IPS DF 4.7 (cell line): ENCODE measurements at regions not wholly inside any gene's neighbourhood (a gene's known extent, or its start where the extent isn't known, plus 50 kb on each side); places are given as distances from the start of the nearest gene placed in this dataset.
"Not testable (repeated sequence)": the region's sequence is repeated elsewhere in the genome, so short reads cannot be mapped to it uniquely, and the experiment has no call there.

Experiments
- DNase-seq: peaks from one replicate; pipeline ENCODE4 v3.0.0-alpha.2; 2013; ENCODE audit warnings: low spot score; ENCODE audit errors: extremely low read depth

DNA sequence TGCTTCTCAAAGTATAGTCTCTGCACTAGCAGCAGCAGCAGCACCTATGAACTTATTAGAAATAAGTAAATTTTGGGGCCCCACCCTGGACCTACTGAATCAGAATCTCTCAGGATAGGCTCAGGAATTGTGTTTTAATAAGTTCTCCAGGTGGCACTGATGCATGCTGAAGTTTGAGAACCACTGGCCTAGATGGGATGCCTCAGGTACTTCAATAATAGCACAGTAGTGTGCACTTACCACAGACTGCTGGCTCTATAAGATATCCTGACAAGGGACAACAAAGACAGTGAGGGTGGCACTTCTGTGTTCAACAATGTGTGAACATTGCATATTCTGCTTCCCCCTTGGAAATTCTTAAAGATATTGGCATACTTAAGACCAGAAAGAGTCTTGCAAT, 64.7 kb upstream of the HABP2 start:
- no peak for DNase-seq

DNA sequence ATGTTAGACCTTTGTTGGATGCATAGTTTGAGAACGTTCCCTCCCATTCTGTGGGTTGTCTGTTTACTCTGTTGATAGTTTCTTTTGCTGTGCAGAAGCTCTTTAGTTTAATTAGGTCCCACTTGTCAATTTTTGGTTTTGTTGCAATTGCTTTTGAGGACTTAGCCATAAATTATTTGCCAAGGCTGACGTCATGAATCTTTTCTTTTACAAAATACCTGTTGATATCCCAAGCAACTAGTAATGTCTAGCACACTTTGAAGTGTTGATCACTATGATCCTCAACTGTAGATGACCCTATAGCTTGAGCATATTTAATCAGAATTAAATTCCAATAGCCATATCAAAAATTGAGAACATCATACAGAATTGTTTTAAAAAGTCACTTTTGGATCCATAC, 63.3 kb upstream of the HABP2 start:
- DNase-seq, result not testable (repeated sequence)

DNA sequence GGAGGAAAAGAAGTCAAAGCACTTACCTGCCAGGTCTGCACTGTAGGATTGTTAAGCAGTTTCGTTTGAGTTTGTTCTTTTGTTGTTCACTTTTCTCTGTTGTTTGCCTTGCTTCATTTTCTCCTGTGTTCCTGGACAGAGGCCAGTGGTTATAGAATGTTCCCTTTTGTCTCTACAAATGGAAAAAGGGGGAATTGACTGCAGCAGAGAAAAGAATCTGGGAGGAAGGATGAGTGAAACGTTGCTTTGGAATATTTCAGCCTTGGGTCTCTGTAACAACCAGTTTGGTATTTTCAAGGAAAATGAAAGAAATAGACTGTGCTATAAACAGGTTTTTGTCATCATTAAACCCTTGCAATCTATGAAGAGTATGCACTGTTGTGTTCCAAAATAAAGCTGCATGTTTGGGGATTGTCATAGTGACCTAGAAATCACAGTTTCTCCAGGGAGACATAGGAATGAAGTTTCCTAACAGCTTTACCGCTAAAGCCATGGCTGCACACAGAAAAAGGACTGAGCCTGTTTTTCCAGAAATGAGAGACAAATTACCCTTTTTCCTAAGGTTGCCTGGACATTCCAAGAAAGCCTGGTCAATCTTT, 60.8 kb upstream of the HABP2 start:
- no peak for DNase-seq

DNA sequence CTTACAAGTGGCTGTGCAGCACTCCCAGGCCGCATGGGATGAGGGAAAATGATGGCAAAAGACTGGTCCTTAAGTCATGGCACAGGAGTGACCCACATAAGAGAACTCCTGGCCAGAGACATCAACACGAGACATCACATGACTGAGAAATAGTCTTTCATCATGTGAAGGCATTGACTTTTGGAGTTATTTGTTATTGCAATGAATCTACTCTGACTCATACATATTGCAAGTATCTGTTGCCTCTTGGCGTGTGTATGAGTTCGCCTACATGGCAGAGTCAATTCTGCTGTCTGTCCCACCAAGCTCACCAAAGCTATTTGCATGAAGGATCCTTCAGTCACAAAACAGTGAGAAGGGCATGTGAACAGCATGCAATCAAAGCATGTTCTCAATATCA, 59.7 kb upstream of the HABP2 start:
- no peak for DNase-seq

DNA sequence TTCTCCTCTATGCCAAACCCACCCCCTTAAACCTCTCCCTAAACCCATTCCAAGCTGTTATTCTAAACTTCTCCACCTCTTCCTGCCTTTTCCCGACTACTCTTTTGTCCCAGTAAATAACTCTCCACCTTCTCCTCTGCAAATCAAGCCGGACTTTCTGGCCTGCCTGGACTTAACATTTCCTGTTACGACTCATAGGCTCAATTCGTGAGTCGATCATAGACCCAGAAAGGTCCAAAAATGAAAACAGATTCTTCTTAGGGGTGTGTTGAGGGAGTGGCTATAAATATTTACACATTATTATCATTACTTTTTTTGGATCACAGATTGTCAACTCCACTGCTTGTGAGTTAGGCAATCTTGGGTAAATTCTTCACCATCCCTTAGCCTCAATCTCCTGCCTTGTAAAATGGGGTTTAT, 59.0 kb upstream of the HABP2 start:
- no peak for DNase-seq

DNA sequence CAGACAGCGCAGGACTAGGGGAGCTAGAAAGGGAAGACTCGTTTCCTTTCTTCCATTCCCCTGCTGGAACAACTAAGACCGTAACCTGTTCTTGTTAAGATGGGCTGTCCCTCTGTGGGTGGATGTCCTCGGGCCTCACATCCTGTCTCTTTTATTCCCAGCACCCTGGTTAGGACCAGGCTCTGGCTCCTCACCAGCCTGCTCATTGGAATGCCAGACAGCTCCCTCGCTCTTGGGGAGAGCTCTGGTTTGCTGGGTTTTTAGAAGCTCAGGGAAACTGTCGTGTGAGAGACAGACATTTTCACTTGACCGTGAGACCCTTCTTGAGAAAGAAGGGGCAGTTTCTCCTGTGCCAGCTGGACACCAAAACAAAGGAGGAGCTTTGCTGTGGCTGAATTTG, 58.1 kb upstream of the HABP2 start:
- no peak for DNase-seq

DNA sequence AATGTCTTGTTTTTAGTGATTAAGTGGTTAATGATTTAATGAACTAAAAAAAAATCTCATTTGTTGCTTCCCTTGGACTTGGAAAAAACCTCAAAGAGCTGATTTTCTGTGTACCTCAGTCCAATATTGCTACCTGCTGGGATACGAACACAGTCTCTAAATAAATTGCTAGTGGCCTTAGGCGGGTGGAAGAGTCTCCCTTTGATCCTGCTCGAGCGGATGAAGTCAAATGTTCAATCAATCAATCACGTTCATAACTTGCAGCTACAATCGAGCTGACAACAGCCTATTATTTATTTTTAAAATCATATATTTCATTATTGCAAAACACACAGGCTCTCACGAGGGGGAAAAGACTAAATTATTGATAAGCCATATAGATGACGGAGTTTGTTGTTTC, 57.3 kb upstream of the HABP2 start:
- no peak for DNase-seq

DNA sequence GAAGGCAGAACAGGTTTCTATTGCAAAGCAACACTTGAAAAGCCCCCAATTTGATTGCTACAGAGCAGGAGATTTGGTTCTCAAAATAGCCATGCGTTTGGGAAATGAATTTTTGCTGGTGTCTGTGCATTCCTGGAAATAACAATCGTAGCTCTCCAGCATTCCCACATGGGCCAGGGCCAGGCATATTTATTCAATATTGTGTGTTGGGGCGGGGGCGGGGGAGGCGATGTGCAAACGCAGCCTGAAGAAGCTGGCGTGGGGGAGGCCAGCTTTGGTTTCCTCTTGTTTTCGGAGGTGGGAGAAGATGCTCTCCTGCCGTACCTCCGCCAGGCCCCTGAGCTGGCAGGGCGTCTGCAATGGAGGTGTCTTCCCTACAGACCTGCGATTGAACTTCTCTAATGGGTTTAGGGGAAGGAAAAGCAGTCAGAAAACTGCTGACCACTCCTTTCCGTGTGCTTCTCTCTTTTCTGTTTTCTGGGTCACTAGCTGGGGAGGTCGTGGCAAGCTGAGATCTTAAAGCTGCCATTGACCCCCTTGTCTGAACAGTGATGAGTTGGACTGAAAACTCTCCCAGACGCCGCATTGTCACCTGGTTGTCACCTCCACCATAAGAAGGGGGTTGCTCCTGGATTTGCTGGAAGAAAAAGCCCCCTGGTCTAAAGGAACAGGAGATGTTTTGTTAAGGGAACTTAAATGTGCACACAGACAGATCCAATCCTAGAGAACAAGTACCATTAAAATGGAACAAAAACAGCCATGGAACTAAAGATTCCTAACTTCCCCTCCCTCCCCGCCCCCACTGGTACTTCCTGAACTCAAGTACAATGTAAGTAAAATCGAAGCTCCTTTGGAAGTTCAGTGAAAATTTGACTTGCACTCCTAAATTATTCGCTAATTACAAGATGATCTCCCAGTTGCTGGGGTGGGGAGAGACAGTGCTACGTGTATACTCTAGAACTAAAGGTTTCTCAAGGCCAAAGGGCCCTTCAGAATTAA, 56.4 kb upstream of the HABP2 start:
- no peak for DNase-seq

DNA sequence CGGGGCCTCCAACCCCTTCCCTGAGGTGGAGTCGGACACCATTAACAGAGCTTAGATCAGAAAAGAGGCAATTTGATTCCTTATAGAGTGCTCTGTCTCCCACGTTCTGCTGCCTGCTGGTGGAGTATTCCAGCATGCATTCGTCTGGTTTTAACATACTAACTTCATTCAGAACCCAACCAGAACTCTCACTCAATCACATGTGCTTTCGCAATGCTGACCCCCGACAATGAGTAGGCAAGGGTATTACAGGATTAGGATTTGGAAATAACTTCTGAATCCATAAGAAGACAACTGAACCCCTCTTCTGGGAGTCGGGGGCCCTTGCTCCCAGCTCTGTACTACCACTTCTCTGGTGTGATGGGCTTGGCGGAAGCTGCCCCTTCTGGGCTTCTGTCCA, 55.7 kb upstream of the HABP2 start:
- DNase-seq, result no peak

DNA sequence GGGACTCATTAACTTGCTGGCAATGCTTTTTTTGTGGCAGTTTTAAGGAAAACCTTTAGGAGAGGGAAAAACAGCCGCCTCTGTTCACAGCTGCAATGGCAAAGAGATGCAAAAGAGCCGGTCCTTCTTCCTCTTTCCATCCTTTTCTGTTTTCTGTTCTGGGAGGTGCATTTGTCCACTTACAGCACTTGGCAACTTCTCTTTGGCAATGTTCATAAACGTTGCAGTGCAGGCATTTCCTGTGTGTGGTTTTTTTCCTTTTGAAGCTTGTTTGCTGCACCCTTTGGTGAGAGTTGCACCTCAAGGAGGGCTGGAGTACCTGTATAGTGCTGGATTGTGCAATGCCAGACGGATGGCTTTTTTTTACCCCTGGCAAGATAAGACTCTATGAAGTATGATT, 53.9 kb upstream of the HABP2 start:
- DNase-seq, result no peak

DNA sequence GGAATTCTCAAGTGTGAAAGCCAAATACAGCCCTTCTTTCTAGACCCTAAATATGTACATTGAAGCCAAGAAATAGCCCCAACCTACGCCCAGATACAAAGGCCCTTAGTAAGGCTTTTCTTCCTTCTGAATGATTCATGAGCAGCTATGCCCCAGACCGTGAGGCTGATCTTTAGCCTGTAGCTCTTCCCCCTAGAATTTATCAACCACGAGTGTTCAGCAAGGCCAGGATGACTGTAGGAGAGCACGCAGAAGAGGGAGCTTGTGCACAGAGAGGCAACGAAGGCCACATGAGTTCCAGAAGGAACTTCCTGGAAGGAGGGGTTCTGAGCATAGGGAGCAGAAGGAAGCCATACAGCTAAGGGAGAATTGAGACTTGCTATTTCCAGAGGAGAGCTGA, 53.0 kb upstream of the HABP2 start:
- DNase-seq, result no peak

DNA sequence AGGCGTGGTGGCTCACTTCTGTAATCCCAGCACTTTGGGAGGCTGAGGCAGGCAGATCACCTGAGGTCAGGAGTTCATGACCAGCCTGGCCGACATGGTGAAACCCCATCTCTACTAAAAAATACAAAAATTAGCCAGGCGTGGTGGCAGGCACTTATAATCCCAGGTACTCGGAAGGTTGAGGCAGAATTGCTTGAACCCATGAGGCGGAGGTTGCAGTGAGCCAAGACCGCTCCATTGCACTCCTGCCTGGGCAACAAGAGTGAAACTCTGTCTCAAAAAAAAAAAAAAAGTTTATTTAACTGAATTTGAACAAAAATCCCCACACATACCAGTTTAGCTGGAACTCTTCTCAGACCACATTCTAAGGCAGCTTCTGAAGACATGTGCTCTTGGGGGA, 51.8 kb upstream of the HABP2 start:
- DNase-seq, result not testable (repeated sequence)
